22Rv1 (cell line): ENCODE measurements at regions not wholly inside any gene's neighbourhood (a gene's known extent, or its start where the extent isn't known, plus 50 kb on each side); places are given as distances from the start of the nearest gene placed in this dataset.

Experiments
- ZFX ChIP-seq: fragments of 450-650 bp; IDR thresholded peaks from 2 replicates; pipeline ENCODE4 v1.6.1; 2017; ENCODE audit warnings: antibody characterized with exemption, borderline replicate concordance
- TF ChIP-seq, protein P1 (sequence below): fragments of 450-650 bp; IDR thresholded peaks from 2 replicates; pipeline ENCODE4 v1.5.1; 2017; ENCODE audit warnings: mild to moderate bottlenecking

DNA sequence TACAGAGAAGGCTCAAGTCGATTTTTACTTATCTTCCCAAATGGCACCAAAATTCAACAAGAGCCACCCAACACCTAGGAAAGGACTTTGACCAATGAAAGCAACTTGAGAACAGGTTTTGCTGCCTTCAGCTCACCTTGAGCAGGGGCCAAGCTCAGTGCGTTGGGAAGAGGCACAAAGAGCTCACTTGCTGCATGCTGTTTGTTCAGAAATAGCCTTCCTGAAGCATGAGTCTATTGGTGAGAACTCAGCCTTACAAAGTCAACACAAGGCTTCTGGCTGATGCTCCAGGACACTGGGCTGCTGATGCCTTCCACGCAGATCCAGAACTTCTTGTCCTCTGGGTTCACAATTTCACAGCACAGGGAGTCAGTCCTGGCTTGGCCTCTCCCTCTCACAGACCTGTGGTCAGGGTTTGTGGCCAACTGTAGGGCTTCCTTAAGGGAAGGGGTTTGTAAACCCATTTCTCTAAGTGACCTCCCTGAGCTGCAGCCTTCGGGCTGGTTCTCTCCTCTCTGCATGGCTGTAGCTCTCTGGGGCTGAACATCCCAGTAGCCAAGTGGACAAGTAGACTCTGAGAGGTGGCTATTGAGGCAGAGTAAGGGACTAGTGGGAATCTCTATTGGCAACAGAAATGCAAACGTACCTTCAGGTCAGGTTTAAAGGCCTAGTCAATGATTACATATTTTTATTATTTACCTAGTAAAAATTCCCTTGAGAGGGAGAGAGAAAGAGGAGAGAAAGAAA is 124.7 kb upstream of the GATA6 start:
- TF ChIP-seq, protein P1, sequence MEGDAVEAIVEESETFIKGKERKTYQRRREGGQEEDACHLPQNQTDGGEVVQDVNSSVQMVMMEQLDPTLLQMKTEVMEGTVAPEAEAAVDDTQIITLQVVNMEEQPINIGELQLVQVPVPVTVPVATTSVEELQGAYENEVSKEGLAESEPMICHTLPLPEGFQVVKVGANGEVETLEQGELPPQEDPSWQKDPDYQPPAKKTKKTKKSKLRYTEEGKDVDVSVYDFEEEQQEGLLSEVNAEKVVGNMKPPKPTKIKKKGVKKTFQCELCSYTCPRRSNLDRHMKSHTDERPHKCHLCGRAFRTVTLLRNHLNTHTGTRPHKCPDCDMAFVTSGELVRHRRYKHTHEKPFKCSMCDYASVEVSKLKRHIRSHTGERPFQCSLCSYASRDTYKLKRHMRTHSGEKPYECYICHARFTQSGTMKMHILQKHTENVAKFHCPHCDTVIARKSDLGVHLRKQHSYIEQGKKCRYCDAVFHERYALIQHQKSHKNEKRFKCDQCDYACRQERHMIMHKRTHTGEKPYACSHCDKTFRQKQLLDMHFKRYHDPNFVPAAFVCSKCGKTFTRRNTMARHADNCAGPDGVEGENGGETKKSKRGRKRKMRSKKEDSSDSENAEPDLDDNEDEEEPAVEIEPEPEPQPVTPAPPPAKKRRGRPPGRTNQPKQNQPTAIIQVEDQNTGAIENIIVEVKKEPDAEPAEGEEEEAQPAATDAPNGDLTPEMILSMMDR: no peak
- no peak for TF ChIP-seq ZFX
